Forelimb muscle (tissue), 1 donor: ENCODE measurements at regions not wholly inside any gene's neighbourhood (a gene's known extent, or its start where the extent isn't known, plus 50 kb on each side); places are given as distances from the start of the nearest gene placed in this dataset.

Source experiments
- DNase-seq: peaks from one replicate; pipeline ENCODE4 v3.0.0-alpha.2; 2013; ENCODE audit warnings: low read depth

DNA sequence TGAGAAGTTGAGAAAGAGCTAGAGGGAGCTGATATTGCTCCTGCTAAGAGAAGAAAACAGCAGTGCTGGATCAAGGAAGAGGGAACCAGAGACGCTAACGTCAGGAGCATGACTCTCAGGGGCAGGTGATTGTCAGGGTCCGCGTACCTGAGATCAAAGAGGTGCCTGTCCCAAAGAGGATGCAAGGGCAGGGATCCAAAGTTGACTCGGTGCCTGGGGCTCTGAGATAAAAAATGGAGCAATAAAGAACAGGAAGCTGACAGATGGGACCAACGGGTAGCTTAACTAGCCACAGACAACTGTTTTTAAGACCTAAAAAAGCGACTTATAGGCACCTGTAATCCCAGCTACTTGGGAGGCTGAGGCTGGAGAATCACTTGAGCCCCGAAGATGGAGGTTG, 517.8 kb downstream of the IRX1 start:
- no peak for DNase-seq

DNA sequence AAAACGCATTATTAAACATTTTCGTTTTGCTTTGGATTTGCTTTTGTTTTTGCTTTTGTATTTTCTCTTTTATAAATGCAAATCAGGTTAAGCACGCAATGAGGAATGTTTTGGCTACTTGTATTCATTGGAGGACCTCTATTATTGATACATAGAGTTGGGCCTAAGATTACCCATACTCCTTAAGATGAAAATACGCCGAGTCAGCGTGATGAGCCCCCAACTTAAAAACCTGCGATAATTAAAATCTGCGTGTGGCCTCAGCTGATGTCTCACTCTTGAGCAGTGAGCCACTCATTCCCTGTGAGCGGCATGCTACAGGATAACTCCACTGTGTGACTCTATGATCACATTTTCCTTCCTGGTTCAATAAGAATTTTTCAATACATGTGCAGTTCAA, 518.3 kb downstream of the IRX1 start:
- no peak for DNase-seq

GRCh38 chr5:4114452-4114851, 518.8 kb downstream of the IRX1 start:
- DNase-seq, result no peak

DNA sequence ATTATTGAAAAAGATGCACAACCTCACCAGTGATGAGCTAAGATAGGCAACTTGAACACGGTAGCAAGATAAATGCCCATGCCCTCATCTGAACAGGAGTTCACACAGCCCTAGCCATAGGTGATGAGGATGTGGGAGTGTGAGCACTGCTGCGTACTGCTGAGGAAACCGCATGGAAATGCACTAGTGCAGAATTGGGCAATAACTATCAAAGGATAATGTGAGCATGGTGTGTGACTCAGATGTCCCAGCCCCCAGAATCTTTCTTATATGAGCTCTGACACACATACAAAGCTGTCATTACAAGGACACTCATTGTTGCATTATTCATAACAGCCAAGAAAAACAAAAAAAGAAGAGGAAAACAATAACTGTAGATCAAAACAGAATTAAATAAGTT, 521.2 kb downstream of the IRX1 start:
- no peak for DNase-seq

DNA sequence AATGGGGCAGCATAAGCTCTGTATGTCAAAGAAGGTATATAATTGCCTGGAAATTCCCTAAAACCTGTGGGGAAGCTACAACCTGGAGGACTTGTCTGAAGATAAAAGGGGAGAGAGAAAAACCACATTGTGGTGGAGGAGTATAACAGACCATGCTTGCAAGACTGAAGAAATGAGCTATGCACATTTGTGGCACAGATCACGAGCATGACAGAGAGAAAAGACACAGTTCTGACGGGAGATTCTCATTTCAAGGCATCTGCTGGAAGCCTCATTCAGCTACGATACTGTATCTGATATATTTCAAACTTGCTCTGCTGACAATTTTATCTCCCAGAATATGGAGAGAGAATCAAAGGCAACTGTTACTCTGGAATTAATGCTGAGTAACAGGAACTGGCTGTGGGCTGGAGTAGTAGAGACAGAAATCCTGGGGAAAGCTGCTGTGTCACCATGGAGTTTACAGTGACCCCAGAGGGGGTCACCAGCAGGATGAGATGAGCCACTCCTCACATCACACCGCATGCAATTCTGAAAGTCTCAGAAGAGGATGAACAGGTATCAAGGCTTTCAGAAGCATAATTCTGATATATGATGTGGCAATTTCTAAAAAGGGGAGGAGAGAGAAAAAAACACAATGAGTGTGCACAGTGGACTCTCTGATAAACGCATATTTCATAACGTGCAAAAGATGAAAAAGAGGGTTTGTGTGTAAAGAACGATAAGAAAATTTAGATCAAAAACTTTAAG, 528.8 kb downstream of the IRX1 start:
- DNase-seq, result no peak

DNA sequence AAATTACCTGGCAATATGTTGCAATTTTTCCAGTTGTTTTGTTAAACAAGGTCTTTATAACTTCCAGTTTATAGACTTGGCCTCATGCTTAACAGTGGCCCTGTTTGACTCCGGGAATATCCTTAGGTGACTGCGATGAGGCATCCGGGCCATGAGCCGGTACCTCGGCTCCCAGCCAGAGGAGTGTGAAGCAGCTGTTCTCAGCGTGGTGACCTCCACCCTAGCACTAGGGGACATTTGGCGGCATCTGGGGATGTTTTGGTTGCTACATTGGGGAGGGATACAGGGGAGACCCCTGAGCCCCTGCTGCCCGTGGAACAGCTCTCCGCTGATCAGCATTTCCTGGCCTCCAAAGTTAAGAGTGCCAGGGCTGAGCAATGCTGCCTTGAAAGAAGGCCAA, 533.4 kb downstream of the IRX1 start:
- no peak for DNase-seq

GRCh38 chr5:4129523-4129922, 533.9 kb downstream of the IRX1 start:
- DNase-seq, result no peak

- no peak for DNase-seq
Measured at GRCh38 chr5:4130819-4131218, 535.2 kb downstream of the IRX1 start.

DNA sequence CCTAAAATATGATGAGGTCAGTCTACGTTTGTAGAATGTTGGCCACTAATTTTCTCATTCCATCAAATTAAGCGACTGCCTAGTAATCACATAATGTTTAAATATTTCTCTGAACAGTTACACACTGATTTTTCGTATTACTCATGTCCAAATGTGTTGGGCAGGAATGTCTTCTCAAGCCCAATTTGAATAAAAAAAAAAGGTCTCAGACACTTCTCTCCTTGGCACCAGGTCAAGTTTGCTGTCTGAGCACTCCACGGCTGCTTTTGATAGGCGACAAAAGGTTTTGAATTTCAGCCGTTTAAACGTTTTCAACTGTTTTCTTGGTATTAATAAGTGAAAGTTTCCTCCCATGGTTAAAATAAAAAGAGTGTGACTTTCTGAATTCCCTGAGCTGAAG, 542.1 kb downstream of the IRX1 start:
- DNase-seq, result no peak

GRCh38 chr5:4142842-4143241, 547.2 kb downstream of the IRX1 start:
- DNase-seq, result no peak

GRCh38 chr5:4144411-4145007, 548.9 kb downstream of the IRX1 start:
- DNase-seq, result no peak

DNA sequence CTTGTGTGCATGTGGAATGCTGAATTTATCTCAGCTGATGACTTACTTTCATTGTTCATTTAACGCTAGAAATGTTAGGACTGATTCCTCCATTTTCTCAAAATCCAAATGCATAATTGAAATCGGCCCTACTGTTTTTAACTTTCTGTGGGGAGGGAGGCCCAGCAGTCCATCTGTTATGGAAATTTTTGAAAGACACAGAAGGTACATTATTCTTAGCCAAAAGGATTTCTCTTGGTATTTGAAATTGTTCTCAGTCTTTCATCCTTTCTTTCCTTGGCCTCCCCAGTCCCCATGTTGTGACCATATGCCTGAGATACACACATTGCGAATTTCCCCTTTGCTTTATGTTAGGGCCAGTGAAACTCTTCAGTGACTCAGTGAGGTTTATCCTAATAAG, 549.9 kb downstream of the IRX1 start:
- no peak for DNase-seq

DNA sequence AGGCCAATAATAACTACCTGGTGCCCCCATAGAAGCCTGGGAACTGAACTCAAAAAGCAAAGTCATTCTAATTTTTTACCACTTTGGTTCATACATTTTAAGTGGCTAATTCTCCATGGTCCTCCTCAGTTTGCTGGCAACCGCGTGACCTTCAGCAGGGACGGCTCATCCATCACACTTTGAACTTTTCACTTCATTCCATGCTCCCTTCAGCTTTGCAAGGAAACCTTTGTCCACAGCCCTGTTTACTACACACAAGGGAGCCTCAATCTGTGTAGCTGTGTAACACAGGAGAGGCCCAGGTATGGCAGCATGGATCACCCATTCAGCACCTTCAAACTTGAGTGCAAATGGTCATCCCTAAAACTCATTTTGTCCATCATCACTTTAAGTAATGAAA, 552.4 kb downstream of the IRX1 start:
- no peak for DNase-seq

DNA sequence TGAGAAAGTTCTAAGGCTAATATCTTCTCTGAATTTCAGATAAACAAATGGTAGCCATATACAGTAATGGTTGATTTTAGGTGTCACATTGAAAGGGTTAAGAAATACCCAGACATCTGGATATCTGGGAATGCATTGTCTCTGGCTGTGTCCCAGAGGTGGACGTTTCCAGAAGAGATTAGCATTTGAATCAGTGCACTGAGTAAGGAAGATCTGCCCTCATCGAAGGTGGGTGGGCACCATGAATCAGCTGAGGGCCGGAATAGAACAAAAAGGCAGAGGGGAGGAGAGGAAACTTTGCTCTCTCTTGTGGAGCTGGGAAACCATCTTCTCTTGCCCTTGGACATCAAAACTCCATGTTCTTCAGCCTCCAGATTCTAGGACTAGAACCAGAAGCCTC, 554.4 kb downstream of the IRX1 start:
- no peak for DNase-seq

DNA sequence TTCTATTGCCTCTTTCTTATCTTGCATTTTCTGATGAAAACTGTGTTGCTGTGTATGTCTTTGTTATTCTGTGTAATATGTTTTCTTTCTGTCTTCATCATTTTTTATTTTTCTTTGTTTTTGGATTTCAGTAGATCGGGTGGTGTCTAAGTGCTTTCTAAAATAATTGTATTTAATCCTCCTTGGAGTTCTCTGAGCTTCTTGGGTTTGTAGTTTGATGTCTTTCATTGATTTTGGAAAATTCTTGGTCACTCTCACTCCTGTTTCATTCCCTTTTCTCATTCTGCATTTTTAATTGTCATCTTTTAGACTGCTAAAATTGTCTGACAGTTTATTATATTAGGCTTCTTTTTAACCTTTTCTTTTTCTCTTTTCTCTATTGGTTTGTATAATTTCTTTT, 560.5 kb downstream of the IRX1 start:
- no peak for DNase-seq

GRCh38 chr5:4156889-4157288, 561.3 kb downstream of the IRX1 start:
- no peak for DNase-seq

GRCh38 chr5:4158750-4159447, 563.3 kb downstream of the IRX1 start:
- no peak for DNase-seq

- DNase-seq, result no peak
Measured at GRCh38 chr5:4159681-4160080, 564.0 kb downstream of the IRX1 start.

GRCh38 chr5:4164167-4164566, 568.5 kb downstream of the IRX1 start:
- no peak for DNase-seq

DNA sequence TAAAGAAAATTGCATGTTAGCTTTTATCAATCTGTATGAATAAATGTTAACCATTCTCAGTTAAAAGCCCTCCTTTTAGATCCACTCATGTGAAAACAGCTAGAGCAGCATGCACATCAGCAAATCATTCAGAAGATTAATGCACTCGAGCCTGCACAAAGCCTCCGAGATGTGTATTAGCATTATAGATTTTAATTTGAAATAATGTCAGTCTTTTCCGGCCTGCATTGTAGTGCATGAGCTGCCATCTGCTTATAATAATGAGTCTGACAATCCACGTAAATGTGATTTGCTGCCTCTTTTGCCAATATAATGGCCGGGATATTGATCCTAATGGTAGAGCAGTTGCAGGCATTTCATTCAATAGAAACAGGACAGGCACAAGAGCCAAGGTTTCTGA, 585.1 kb downstream of the IRX1 start:
- DNase-seq, result no peak

DNA sequence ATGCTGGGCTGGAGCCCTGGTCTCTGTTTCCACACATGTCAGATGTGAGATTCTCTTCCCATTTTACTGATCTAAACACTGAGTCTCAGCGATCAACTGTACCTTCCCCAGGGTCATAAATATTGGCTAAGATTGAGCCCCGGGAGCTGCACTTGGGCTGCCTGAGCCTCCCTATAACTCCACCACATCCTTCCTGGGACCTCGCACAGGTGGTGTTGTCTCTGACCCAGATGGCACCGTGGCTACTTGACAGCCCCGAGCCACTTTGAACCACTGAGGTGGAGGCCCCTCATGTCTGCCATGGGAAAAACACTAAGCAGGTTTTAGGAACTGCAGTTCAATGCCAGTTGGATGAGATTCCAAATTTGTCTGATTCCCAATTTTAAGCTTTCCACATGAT, 586.5 kb downstream of the IRX1 start:
- DNase-seq, result no peak

- DNase-seq, result no peak
Measured at GRCh38 chr5:4185127-4185526, 589.5 kb downstream of the IRX1 start.

DNA sequence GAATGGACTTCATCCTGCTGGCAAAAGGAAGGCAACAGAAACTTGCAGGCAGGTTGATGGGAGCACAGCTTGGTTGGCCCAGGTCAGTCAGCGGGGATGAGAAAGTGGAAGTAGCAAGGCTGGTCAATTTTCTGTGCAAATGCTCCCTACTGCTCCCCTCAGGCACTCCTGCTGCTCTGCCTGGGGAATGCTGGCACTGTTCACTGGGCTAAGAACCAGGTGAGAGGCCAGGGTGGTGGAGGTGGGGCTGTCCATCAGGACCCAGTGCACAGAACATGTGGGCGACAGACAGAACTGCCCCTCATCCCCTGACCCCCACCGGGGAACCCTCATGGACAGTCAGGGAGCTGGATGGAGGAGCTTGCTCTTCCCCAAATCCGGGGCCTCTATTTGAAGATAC, 593.1 kb downstream of the IRX1 start:
- no peak for DNase-seq
